Kidney glomerular epithelial cell (primary cell): ENCODE measurements at regions not wholly inside any gene's neighbourhood (a gene's known extent, or its start where the extent isn't known, plus 50 kb on each side); places are given as distances from the start of the nearest gene placed in this dataset.

ENCODE experiments used
- DNase-seq: peaks from one replicate; lab custom pipeline; 2025; lab: John Stamatoyannopoulos, UW

GRCh38 chr4:3683744-3684421 is 82.3 kb upstream of the ADRA2C start:
- no peak for DNase-seq

- no peak for DNase-seq
Observed at GRCh38 chr4:3683077-3683743, 83.0 kb upstream of the ADRA2C start.

GRCh38 chr4:3682236-3683076 is 83.7 kb upstream of the ADRA2C start:
- DNase-seq = no peak

- DNase-seq = no peak
Observed at GRCh38 chr4:3681191-3681590, 85.0 kb upstream of the ADRA2C start.

- DNase-seq = no peak
Observed at GRCh38 chr4:3680656-3681055, 85.5 kb upstream of the ADRA2C start.

GRCh38 chr4:3679851-3680311 is 86.3 kb upstream of the ADRA2C start:
- DNase-seq = no peak

GRCh38 chr4:3679071-3679825 is 86.9 kb upstream of the ADRA2C start:
- no peak for DNase-seq

- DNase-seq = no peak
Observed at GRCh38 chr4:3677748-3678070, 88.5 kb upstream of the ADRA2C start.

- no peak for DNase-seq
Observed at GRCh38 chr4:3676907-3677747, 89.1 kb upstream of the ADRA2C start.

GRCh38 chr4:3676196-3676595 is 90.0 kb upstream of the ADRA2C start:
- DNase-seq = no peak

GRCh38 chr4:3675251-3676115 is 90.7 kb upstream of the ADRA2C start:
- DNase-seq = no peak

- no peak for DNase-seq
Observed at GRCh38 chr4:3674479-3674851, 91.7 kb upstream of the ADRA2C start.

- DNase-seq = no peak
Observed at GRCh38 chr4:3673716-3674478, 92.3 kb upstream of the ADRA2C start.

GRCh38 chr4:3673176-3673575 is 93.0 kb upstream of the ADRA2C start:
- DNase-seq = no peak

GRCh38 chr4:3672465-3672831 is 93.7 kb upstream of the ADRA2C start:
- DNase-seq = no peak

GRCh38 chr4:3671571-3672464 is 94.4 kb upstream of the ADRA2C start:
- DNase-seq = no peak

- DNase-seq = no peak
Observed at GRCh38 chr4:3670521-3671519, 95.4 kb upstream of the ADRA2C start.
